ENCODE measurements at regions not wholly inside any gene's neighbourhood (a gene's known extent, or its start where the extent isn't known, plus 50 kb on each side); places are given as distances from the start of the nearest gene placed in this dataset.

GRCh38 chr11:94708176-94708575 lies 60.0 kb upstream of the AMOTL1 start:
- TF ChIP-seq CTCF (conservative IDR thresholded peaks at IDR 0.05) (no peak), ZFX (IDR thresholded peaks at IDR 0.05) (no peak)

Data from C4-2B (cell line).